Mesenchymal stem cell (in vitro differentiated cells and primary cell): ENCODE measurements at regions not wholly inside any gene's neighbourhood (a gene's known extent, or its start where the extent isn't known, plus 50 kb on each side); places are given as distances from the start of the nearest gene placed in this dataset.

ENCODE experiments used
- DNase-seq: peaks from one replicate; pipeline ENCODE4 v3.0.0-alpha.2; 2013
- H2AFZ ChIP-seq: one replicate; pipeline ENCODE4 v1.6.1; 2013; ENCODE audit warnings: low read depth, mild to moderate bottlenecking, control low read depth, inconsistent platforms, low read length, moderate library complexity
- H2AK5ac ChIP-seq: 2 replicates; pipeline ENCODE4 v1.6.1; 2013; ENCODE audit warnings: low read length, moderate library complexity, mild to moderate bottlenecking, inconsistent platforms; ENCODE audit not compliant: severe bottlenecking
- H2BK120ac ChIP-seq: one replicate; pipeline ENCODE4 v1.6.1; 2013; ENCODE audit warnings: low read depth, mild to moderate bottlenecking, inconsistent platforms, low read length, moderate library complexity
- H2BK12ac ChIP-seq, 2 experiments: one replicate each; pipeline ENCODE4 v1.6.1; 2013; ENCODE audit warnings: inconsistent platforms in 2 of 2, low read length in 2 of 2, mild to moderate bottlenecking in 2 of 2, moderate library complexity in 2 of 2, control low read depth in 1 of 2
- H2BK15ac ChIP-seq: one replicate; pipeline ENCODE4 v1.6.1; 2013; ENCODE audit warnings: mild to moderate bottlenecking, low read depth, inconsistent platforms; ENCODE audit not compliant: poor library complexity, severe bottlenecking
- H2BK5ac ChIP-seq: 2 replicates; pipeline ENCODE4 v1.6.1; 2013; ENCODE audit warnings: low read depth, mild to moderate bottlenecking, low read length, control low read depth, inconsistent platforms; ENCODE audit not compliant: poor library complexity, severe bottlenecking
- H3K14ac ChIP-seq, 2 experiments: one replicate each; pipeline ENCODE4 v1.6.1; 2013; ENCODE audit warnings: inconsistent platforms in 2 of 2, low read length in 2 of 2, control low read depth in 1 of 2, mild to moderate bottlenecking in 1 of 2, moderate library complexity in 1 of 2
- H3K18ac ChIP-seq, 2 experiments: one replicate each; pipeline ENCODE4 v1.6.1; 2013; ENCODE audit warnings: inconsistent platforms in 2 of 2, low read length in 2 of 2, control low read depth in 1 of 2, low read depth in 1 of 2, mild to moderate bottlenecking in 1 of 2
- H3K23ac ChIP-seq, 2 experiments: one replicate each; pipeline ENCODE4 v1.6.1; 2013; ENCODE audit warnings: inconsistent platforms in 2 of 2, low read length in 2 of 2, mild to moderate bottlenecking in 2 of 2, moderate library complexity in 2 of 2, control low read depth in 1 of 2
- H3K27ac ChIP-seq: 2 replicates; pipeline ENCODE4 v1.5.1; 2013; ENCODE audit warnings: mild to moderate bottlenecking, moderate library complexity, low read length, control low read depth, inconsistent platforms; ENCODE audit not compliant: poor library complexity, severe bottlenecking
- H3K27me3 ChIP-seq, 2 experiments: 2 replicates each; pipeline versions ENCODE4 v1.6.1 to v1.7.0; 2013; ENCODE audit warnings: low read length in 2 of 2, mild to moderate bottlenecking in 2 of 2, moderate library complexity in 2 of 2, control low read depth in 1 of 2, inconsistent platforms in 1 of 2; ENCODE audit not compliant: control insufficient read depth in 1 of 2, insufficient read depth in 1 of 2
- H3K36me3 ChIP-seq, 2 experiments: 2 replicates each; pipeline versions ENCODE4 v1.6.1 to v1.7.0; 2013; ENCODE audit warnings: low read length in 2 of 2, control low read depth in 1 of 2, inconsistent platforms in 1 of 2, low read depth in 1 of 2, mild to moderate bottlenecking in 1 of 2; ENCODE audit not compliant: insufficient read depth in 2 of 2, control insufficient read depth in 1 of 2
- H3K4ac ChIP-seq, 2 experiments: one replicate each; pipeline ENCODE4 v1.6.1; 2013; ENCODE audit warnings: inconsistent platforms in 2 of 2, low read length in 2 of 2, mild to moderate bottlenecking in 2 of 2, moderate library complexity in 2 of 2, control low read depth in 1 of 2, low read depth in 1 of 2
- H3K4me1 ChIP-seq: 2 replicates; pipeline ENCODE4 v1.6.1; 2013; ENCODE audit warnings: low read depth, low read length, control low read depth; ENCODE audit not compliant: control insufficient read depth, insufficient read depth
- H3K4me2 ChIP-seq: 2 replicates; pipeline ENCODE4 v1.6.1; 2013; ENCODE audit warnings: low read length, mild to moderate bottlenecking, inconsistent platforms; ENCODE audit not compliant: poor library complexity, severe bottlenecking
- H3K4me3 ChIP-seq, 2 experiments: 2 replicates each; pipeline versions ENCODE4 v1.5.1 to v1.7.0; 2013; ENCODE audit warnings: low read length in 2 of 2, mild to moderate bottlenecking in 2 of 2, control low read depth in 1 of 2, low read depth in 1 of 2; ENCODE audit not compliant: insufficient read depth in 1 of 2
- H3K79me1 ChIP-seq: replicated peaks from 2 replicates; pipeline ENCODE4 v1.6.1; 2013; ENCODE audit warnings: mild to moderate bottlenecking, control low read depth, low read length, inconsistent platforms; ENCODE audit not compliant: poor library complexity, severe bottlenecking
- H3K9ac ChIP-seq: 2 replicates; pipeline ENCODE4 v1.7.0; 2013; ENCODE audit warnings: mild to moderate bottlenecking, low read length, moderate library complexity
- H3K9me3 ChIP-seq: 2 replicates; pipeline ENCODE4 v1.7.0; 2013; ENCODE audit warnings: mild to moderate bottlenecking, low read length; ENCODE audit not compliant: control insufficient read depth
- H4K8ac ChIP-seq: one replicate; pipeline ENCODE4 v1.6.1; 2013; ENCODE audit warnings: inconsistent platforms, mild to moderate bottlenecking, low read length, moderate library complexity
- H4K91ac ChIP-seq: one replicate; pipeline ENCODE4 v1.6.1; 2013; ENCODE audit warnings: mild to moderate bottlenecking, low read length, inconsistent platforms
- WGBS: methylation state at CpG from one replicate; pipeline ENCODE4 v1.1.7; 2013; ENCODE audit warnings: mixed read lengths; 5-methylcytosine and 5-hydroxymethylcytosine counted together

DNA sequence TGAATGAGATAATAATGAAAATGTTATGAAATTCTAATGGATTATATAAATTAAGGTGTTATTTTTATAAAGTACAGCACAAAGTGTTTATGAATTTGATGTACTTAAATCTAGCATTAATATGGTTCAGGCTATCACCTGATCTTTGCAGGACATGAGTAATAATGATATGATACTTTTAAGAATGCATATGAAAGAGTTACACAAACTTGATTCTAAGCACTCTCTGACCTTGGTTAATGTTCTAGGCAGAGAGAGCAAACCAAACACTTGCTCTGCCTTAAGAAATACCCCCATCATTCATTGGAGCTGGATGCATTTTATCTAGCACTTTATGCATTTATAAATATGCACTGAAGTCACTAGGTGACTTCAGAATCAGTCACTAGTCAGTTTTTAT lies 942.2 kb upstream of the CDH8 start:
- no peaks in the 10 kb centered on the region for H3K79me1 ChIP-seq
- no peak overlapping the region for H2AK5ac ChIP-seq
- no peak overlapping the region for H4K91ac ChIP-seq
- H3K14ac ChIP-seq: no peak overlapping the region
- no peaks in the 10 kb centered on the region for H3K27me3 ChIP-seq
- no peaks in the 10 kb centered on the region for H3K9me3 ChIP-seq
- H3K9ac ChIP-seq: no peak overlapping the region
- no peak overlapping the region for H2BK12ac ChIP-seq
- H3K18ac ChIP-seq: no peak overlapping the region
- H3K4me2 ChIP-seq: no peak overlapping the region
- no peak overlapping the region for H2BK120ac ChIP-seq
- no peak overlapping the region for H4K8ac ChIP-seq
- H2AFZ ChIP-seq: no peak overlapping the region
- H2BK5ac ChIP-seq: no peak overlapping the region
- no peak overlapping the region for H3K4me3 ChIP-seq
- no peak overlapping the region for H2BK15ac ChIP-seq
- no peaks in the 10 kb centered on the region for H3K4me1 ChIP-seq
- H3K4ac ChIP-seq: no peak overlapping the region
- H3K27ac ChIP-seq: no peak overlapping the region
- no peak overlapping the region for H3K23ac ChIP-seq
- DNase-seq: no peak
- no peaks in the 10 kb centered on the region for H3K36me3 ChIP-seq

DNA sequence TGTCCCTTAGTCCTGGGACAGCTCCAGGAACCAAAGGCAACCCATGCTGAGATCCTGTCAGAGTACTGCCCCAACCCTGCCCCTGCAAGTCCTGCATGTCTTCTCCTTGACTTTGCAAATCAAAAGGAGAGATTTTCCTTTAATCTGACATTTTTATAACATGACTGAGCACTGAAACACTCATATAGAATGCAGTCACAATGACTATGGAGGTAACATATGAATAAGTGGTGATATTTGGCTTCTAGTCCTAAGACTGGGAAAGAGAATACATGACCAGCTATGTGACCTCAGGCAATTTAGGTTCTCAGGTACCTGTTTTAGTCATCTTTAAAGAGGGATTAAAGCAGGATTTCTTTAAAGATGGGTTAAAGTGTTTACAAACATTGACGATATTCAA lies 941.6 kb upstream of the CDH8 start:
- H2BK15ac ChIP-seq: no peak overlapping the region
- WGBS: 90% methylated on average over 1 of the region's 1 CpG
- H3K18ac ChIP-seq: no peak overlapping the region

DNA sequence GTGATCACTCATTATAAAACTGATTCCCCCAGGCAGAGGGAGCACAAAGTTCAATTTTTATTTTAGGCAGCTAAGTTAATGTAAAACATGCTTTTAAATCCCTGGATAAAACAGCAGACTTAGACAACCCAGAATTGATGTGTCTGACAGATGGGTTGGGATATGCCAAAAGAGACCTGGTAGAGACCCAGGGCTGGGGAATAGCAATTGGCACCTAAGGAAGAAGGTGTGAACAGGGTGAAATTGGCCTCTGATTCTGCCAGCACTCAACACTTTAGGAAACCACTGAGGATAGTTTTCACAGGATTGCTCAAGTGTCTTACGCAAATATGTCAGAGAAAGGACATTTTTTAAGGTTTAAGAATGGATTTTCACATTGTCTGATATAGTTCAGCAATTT lies 938.2 kb upstream of the CDH8 start:
- H3K23ac ChIP-seq: no peak overlapping the region
- no peak overlapping the region for H2BK120ac ChIP-seq
- H3K27me3 ChIP-seq: no peaks in the 10 kb centered on the region
- no peaks in the 10 kb centered on the region for H3K4me1 ChIP-seq
- no peaks in the 10 kb centered on the region for H3K79me1 ChIP-seq
- WGBS: 100% methylated on average over 1 of the region's 1 CpG
- H3K14ac ChIP-seq: no peak overlapping the region
- no peaks in the 10 kb centered on the region for H3K9me3 ChIP-seq
- H4K8ac ChIP-seq: no peak overlapping the region
- H2BK12ac ChIP-seq: no peak overlapping the region
- no peaks in the 10 kb centered on the region for H3K36me3 ChIP-seq
- no peak overlapping the region for H3K27ac ChIP-seq
- H4K91ac ChIP-seq: no peak overlapping the region
- no peak overlapping the region for H2AFZ ChIP-seq
- H3K9ac ChIP-seq: no peak overlapping the region
- no peak overlapping the region for H2AK5ac ChIP-seq
- no peak overlapping the region for H2BK5ac ChIP-seq
- H3K18ac ChIP-seq: no peak overlapping the region
- H3K4me2 ChIP-seq: no peak overlapping the region
- no peak for DNase-seq
- no peak overlapping the region for H3K4me3 ChIP-seq
- no peak overlapping the region for H3K4ac ChIP-seq
- no peak overlapping the region for H2BK15ac ChIP-seq

More for the DNA sequence above, 941.6 kb upstream of the CDH8 start:
- H3K4me3 ChIP-seq: no peak overlapping the region
- H3K9me3 ChIP-seq: no peaks in the 10 kb centered on the region
- H3K4ac ChIP-seq: no peak overlapping the region
- no peaks in the 10 kb centered on the region for H3K4me1 ChIP-seq
- no peak overlapping the region for H3K4me2 ChIP-seq
- H2BK12ac ChIP-seq: no peak overlapping the region
- no peaks in the 10 kb centered on the region for H3K36me3 ChIP-seq
- no peak overlapping the region for H2AFZ ChIP-seq
- no peak overlapping the region for H4K8ac ChIP-seq
- no peak overlapping the region for H2AK5ac ChIP-seq
- no peak overlapping the region for H3K23ac ChIP-seq
- no peak overlapping the region for H3K14ac ChIP-seq
- no peak overlapping the region for H4K91ac ChIP-seq
- H2BK5ac ChIP-seq: no peak overlapping the region
- H2BK120ac ChIP-seq: no peak overlapping the region
- no peaks in the 10 kb centered on the region for H3K27me3 ChIP-seq
- no peak overlapping the region for H3K27ac ChIP-seq
- no peak for DNase-seq
- no peak overlapping the region for H3K9ac ChIP-seq
- no peaks in the 10 kb centered on the region for H3K79me1 ChIP-seq

DNA sequence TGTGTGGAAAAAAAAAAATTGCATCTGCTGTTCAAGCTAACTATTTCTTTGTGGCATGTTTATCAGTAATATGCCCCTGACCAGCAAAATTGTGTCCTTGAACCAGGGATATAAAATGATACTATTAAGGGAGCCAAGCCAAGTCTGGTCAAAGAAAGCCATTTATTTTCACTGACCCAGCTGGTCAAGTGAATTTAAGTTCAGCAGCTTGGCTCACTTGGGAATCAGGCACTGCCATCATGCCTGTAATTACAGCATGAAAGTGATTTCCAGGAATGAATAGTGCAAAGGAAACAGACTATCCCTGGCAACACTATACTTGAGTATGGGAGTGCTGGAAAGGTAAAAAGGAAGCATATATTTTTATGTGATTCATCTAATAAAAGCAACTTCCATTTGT lies 934.6 kb upstream of the CDH8 start:
- no peak overlapping the region for H3K14ac ChIP-seq
- no peak overlapping the region for H3K4me2 ChIP-seq
- no peaks in the 10 kb centered on the region for H3K9me3 ChIP-seq
- H3K27ac ChIP-seq: no peak overlapping the region
- no peak overlapping the region for H4K91ac ChIP-seq
- H3K27me3 ChIP-seq: no peaks in the 10 kb centered on the region
- H3K4me1 ChIP-seq: no peaks in the 10 kb centered on the region
- H2AK5ac ChIP-seq: no peak overlapping the region
- H2BK12ac ChIP-seq: no peak overlapping the region
- no peak overlapping the region for H3K9ac ChIP-seq
- no peak overlapping the region for H3K23ac ChIP-seq
- no peak overlapping the region for H2BK15ac ChIP-seq
- no peak for DNase-seq
- H2AFZ ChIP-seq: no peak overlapping the region
- H2BK120ac ChIP-seq: no peak overlapping the region
- H3K18ac ChIP-seq: no peak overlapping the region
- H3K4me3 ChIP-seq: no peak overlapping the region
- H2BK5ac ChIP-seq: no peak overlapping the region
- no peaks in the 10 kb centered on the region for H3K36me3 ChIP-seq
- H3K79me1 ChIP-seq: no peaks in the 10 kb centered on the region
- no peak overlapping the region for H3K4ac ChIP-seq
- H4K8ac ChIP-seq: no peak overlapping the region
